ENCODE measurements at regions not wholly inside any gene's neighbourhood (a gene's known extent, or its start where the extent isn't known, plus 50 kb on each side); places are given as distances from the start of the nearest gene placed in this dataset.

GRCh38 chr15:37773111-37773860 lies 161.2 kb upstream of the TMCO5A start:
- intact Hi-C loops (cut with micrococcal nuclease), result no loop called here

GRCh38 chr15:37774961-37775360 lies 159.5 kb upstream of the TMCO5A start:
- intact Hi-C loops (cut with micrococcal nuclease), result no loop called here

DNA sequence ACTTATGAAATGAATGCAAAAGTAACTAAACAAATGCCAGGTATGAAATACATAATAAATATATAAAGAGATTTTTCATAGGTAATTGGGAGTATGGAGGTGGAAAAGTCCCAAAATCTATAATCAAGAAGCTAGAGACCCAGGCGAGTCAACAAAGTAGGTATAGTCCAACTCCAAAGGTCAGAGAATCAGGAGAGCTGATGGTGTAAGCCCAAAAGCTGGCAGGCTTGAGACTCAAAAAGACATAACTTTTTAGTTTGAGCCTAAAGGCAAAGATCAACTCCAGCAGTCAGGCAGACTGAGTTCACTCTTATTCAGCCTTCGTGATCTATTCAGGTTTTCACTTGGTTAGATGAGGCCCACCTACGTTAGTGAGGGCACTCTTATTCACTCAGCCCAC lies 157.4 kb upstream of the TMCO5A start:
- intact Hi-C loops (cut with micrococcal nuclease), result no loop called here

DNA sequence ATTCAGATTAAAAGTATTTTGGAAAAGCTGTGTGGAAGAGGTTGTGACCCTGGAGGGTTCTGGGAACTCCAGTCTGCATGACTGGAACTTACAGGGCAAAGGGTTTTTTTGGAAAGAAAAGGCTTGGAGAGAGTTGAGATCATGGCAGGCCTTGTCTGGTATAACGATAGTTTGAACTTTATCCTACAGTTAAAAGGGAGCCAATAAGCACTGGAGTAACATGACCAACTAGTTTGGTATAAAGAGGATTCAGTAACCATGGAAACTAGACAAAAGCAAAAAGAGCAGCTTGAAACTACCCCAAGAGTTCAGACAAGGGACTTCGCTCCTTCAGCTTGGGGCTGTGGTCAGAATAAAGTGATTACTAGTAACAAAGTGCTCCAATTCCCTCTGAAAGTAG lies 151.2 kb upstream of the TMCO5A start:
- intact Hi-C loops (cut with micrococcal nuclease), result loop anchor here (10.0 kb wide), 1 partner anchor 58 kb away; no protein-coding TSS in a partner anchor

DNA sequence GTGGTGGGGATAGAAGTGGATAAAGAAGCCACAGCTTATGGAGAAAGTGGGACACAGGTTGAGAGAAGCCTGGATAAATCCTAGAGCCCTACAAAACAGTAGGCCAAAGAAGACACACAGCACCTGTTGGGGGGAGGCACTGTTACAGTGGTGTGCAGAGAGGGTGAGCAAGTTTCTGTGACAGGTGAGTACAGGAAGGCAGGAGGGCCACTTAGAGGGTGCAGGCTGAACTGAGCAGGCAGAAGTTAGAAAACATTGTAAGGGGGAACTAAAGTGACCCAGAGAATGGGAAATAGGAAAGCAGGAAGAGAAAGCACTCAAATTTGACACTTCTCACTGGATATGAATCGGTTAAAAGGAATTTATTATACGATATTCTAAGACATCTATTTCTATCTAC lies 146.1 kb upstream of the TMCO5A start:
- intact Hi-C loops (cut with micrococcal nuclease), result loop anchor here (10.0 kb wide), 1 partner anchor 64 kb away; no protein-coding TSS in a partner anchor

DNA sequence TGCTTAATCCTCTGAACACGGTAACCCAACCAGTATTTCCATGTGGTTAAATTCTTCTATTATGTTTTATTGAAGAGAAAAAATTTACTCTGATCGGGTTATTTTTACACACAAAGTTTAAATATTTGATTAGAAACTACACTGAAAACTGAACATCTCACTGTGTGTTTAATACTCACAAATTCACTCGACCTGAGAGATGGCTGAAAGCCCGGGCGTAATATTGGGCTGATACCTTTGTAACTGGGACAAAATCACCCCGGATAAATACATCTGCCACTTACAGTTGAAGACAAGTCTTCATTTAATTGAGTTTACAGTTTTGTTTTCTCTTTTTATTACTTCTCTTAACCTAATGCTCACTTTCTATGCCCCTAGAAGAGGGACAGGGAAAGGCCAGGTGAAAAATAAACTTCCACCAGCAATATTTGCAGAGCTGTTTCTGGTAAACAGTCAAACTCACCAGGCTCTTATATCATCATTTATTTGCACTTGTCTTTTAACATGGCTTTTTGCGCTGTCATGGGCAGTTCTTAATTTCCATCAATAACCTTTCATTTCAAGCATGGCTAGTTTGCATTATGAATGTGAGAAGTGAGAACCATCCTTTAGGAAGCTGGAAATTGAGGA lies 145.6 kb upstream of the TMCO5A start:
- intact Hi-C loops (cut with micrococcal nuclease), result loop anchor here (10.0 kb wide), 1 partner anchor 64 kb away; no protein-coding TSS in a partner anchor

DNA sequence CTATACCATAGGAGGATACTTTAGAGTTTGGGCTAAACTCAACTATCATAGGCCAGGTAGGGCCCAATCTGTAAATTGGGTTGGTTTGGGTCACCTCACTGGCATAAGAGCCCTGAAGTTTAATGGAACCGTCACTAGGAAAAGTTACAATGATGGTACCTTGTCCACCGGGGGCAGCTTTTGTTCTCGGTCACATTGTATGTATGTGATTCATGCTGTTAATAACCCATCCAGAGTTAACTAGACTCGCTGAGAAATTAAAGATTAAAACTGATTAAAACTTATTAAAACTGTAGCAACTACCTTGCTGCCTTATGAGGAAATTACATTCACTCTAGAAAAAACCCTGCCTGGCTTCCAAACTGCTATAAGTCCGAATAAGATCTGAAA lies 145.0 kb upstream of the TMCO5A start:
- intact Hi-C loops (cut with micrococcal nuclease), result loop anchor here (10.0 kb wide), 1 partner anchor 65 kb away; no protein-coding TSS in a partner anchor

DNA sequence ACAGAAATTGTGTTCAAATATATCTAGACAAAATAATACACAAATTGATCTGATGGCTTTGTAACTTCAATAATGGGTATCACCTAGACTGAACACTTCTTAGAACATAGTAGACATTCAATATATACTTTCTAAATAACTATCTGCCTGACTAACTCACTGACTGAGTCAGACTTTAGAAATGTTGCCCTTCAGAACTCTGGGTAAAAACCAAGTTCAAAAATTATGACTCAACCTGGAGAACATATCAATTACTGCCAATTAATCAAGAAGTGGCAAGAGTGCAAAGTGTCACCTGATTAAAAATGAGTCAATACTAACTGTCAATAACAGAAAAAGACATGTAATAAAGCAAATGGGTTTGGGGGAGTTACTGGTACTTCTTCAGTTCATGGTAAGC lies 144.6 kb upstream of the TMCO5A start:
- intact Hi-C loops (cut with micrococcal nuclease), result loop anchor here (10.0 kb wide), 1 partner anchor 65 kb away; no protein-coding TSS in a partner anchor

GRCh38 chr15:37791693-37792092 lies 142.7 kb upstream of the TMCO5A start:
- intact Hi-C loops (cut with micrococcal nuclease), result no loop called here

GRCh38 chr15:37792351-37792750 lies 142.1 kb upstream of the TMCO5A start:
- intact Hi-C loops (cut with micrococcal nuclease), result no loop called here

DNA sequence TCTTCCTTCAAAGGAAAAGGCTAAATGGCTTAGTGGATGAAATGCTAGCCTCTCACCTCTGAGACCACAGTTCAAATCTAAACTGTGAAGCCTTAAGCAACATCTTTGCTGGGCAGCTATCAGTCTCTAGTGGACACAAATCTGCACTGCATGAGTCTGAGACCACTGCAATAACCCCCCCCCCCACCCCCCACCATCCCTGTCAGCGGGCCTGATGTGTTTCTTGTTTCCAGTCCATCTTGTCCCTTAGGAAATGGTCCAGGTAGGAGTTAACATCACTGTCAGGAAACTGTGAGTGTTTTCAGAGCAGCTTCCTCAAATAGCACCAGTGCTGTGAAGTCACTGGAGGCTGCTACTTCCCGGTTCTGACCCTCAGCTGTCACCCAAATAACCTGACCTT lies 140.6 kb upstream of the TMCO5A start:
- intact Hi-C loops (cut with micrococcal nuclease), result no loop called here

GRCh38 chr15:37794947-37795346 lies 139.5 kb upstream of the TMCO5A start:
- intact Hi-C loops (cut with micrococcal nuclease), result no loop called here

- intact Hi-C loops (cut with micrococcal nuclease), result no loop called here
These were observed 132.9 kb upstream of the TMCO5A start for GRCh38 chr15:37801529-37801928.

DNA sequence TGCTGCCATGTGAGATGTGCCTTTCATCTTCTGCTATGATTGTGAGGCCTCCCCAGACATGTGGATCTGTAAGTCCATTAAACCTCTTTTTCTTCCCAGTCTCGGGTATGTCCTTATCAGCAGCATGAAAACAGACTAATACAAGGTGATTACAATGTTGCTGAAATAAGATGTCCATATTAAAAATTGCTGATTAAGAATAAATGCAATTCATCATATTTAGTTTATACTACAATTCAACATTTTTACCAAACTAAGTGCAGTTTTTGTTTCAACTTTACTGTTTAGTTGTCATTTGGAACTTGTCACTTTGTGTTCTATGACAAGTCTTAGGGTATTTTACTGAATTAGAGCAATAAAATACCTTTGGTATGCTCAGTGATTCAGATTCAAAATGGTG lies 127.6 kb upstream of the TMCO5A start:
- intact Hi-C loops (cut with micrococcal nuclease), result no loop called here

DNA sequence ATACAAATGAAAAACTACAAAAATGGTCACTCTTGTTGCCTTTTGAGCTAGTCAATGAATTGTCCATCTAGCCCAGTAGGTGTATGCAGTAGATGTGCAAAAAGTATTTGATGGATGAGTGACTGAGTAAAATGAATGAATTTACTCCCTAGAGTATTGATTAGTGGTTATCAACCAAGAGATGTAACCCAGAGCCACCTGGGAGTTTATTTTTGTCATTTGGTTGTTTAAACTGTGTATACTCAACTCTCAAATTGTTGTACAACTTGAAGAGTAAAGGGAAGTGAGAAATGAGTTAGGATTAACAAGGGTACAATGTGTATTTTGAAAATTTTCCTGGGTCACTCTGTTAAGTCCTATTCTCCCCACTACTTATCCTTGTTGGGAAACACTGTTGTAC lies 124.1 kb upstream of the TMCO5A start:
- intact Hi-C loops (cut with micrococcal nuclease), result no loop called here

DNA sequence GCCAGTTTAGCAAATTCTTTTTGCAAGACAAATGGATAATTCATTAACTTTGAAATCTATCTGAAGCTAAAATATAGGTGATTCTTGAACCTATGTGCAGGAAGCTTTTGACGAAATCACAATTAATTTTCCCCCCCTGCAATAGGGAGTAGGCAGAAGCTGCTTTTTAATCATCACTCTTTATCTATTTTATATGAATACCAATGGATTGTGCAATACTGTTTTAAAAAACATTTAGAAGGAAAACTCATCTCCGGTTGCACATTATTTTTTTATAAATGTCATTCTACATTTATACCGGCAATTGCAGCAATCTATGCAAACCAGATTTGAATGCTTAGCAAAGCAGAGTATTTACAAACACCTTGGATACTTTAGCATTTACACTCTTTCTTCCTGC lies 121.1 kb upstream of the TMCO5A start:
- intact Hi-C loops (cut with micrococcal nuclease), result no loop called here

DNA sequence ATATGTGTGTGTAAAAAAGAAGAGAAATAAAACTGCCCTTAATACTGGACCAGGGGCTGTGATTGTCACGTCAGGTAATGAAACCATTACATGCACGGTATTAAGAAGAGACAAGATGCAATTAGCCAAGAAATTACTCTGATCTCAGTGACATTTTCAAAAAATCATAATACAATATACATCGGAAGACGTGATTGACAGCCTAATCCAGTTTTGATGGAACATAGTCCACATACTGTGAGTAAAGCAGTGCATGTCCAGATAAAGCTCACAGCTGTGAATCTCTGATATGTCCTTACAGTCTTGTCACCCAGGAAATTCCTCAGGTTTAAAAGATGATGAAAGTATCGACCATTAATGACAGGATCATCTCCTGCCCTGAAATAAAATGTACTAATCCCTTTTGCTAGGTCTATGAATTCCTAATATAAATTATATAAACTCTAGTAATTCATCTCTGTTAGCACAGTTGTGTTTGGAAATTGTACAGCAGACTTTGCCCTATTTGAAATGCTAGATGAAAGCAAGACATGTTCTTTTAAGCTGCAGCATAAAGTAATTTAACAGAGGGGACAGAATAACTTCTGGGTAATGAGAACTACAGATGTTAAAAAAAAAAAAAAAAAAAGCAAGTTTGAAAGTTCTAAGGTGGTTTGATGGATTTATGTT lies 119.5 kb upstream of the TMCO5A start:
- intact Hi-C loops (cut with micrococcal nuclease), result no loop called here

GRCh38 chr15:37818152-37818677 lies 116.2 kb upstream of the TMCO5A start:
- intact Hi-C loops (cut with micrococcal nuclease), result no loop called here

DNA sequence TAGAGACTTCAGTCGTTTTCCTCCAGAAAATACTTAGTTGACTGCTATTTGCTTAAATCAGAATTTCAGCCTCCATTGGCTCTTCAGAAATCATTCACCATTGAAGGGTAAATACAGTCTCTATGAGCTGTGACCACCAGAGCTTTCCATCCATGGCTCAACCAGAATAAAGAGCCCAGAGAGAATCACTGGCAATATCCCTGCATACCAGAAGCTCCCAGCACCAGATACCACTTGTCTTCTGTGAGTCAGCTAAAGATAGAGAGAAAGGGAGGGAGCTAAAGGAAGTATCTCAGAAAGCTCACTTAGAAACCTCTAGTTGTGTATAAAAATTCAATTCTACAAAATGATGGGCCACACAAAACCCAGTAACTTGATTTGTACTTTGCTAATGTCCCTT lies 115.2 kb upstream of the TMCO5A start:
- intact Hi-C loops (cut with micrococcal nuclease), result no loop called here

DNA sequence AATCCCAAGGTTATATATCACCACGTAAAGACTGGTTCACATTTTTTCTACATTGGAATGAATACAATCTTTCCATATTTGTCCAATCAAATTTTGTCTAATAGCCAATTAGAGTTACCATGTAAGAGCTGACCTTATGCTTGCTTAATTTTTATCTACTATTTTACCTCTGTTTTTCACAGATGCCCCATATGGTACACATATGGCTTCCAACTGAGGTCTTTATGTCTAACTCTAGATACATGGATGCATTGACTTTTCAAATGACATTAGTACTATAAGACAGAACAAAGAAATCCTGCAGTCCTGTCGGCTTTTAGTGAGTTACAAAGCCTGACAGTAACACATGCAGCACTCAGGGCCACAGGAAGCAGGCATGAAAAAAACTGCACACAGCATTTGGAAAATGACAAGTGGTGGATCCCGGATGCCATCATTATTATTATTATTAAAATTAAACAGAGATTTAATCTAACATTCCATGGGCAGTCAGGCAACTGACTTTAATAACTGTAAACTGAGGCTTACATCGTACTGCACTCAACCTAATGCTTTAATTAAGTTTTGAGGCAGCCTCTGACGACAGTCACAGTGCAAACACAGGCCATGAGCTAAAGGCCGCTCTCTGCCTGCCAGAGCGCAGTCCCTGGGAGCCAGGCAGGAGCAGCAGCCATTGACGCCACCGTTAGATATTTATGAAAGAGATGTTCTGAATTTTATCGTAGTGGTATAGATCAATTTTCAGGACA lies 113.9 kb upstream of the TMCO5A start:
- intact Hi-C loops (cut with micrococcal nuclease), result no loop called here

GRCh38 chr15:37823601-37824275 lies 110.7 kb upstream of the TMCO5A start:
- intact Hi-C loops (cut with micrococcal nuclease), result no loop called here

Measured in T-helper 1 cell treated with Interleukin-12 subunit alpha and Interleukin-12 subunit beta and Interleukin-4 antibody, amounts not matched to agents 30 ng/mL and 1 ng/mL, for 36 hours (primary cell).